ENCODE measurements at regions not wholly inside any gene's neighbourhood (a gene's known extent, or its start where the extent isn't known, plus 50 kb on each side); places are given as distances from the start of the nearest gene placed in this dataset.

DNA sequence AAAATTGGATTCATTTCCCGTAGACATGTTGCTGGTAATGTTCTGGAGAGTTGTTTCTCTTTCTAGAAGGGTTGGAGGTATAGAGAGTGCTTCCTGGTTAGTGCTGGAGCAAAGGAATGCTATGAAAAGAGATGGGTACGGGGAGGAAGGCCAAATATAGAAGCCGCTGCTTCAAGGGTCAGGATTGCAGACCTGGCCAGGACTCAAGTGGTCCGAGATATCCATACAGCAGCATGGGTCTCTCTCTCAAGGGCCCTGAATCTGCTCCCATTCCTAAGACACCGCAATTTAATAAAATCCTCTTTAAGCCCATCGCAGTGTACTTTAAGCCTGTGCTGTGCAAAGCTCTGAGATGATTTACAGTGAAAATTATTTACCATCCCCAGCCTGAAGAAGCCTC lies 287.0 kb downstream of the FAM43A start:
- no peak for TF ChIP-seq POLR2AphosphoS5 (IDR thresholded peaks at IDR 0.05)
- TF ChIP-seq, protein P1, sequence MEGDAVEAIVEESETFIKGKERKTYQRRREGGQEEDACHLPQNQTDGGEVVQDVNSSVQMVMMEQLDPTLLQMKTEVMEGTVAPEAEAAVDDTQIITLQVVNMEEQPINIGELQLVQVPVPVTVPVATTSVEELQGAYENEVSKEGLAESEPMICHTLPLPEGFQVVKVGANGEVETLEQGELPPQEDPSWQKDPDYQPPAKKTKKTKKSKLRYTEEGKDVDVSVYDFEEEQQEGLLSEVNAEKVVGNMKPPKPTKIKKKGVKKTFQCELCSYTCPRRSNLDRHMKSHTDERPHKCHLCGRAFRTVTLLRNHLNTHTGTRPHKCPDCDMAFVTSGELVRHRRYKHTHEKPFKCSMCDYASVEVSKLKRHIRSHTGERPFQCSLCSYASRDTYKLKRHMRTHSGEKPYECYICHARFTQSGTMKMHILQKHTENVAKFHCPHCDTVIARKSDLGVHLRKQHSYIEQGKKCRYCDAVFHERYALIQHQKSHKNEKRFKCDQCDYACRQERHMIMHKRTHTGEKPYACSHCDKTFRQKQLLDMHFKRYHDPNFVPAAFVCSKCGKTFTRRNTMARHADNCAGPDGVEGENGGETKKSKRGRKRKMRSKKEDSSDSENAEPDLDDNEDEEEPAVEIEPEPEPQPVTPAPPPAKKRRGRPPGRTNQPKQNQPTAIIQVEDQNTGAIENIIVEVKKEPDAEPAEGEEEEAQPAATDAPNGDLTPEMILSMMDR (IDR thresholded peaks at IDR 0.05) = no peak
